HFFc6 (cell line): ENCODE measurements at regions not wholly inside any gene's neighbourhood (a gene's known extent, or its start where the extent isn't known, plus 50 kb on each side); places are given as distances from the start of the nearest gene placed in this dataset.

Experiments
- DNase-seq: peaks from one replicate; pipeline ENCODE4 v3.0.0-alpha.2; 2018
- H3K27ac Mint-ChIP-seq: 2 replicates; pipeline ENCODE4 v1.8.0; 2020; ENCODE audit warnings: mild to moderate bottlenecking, mixed read lengths
- H3K27me3 Mint-ChIP-seq: 2 replicates; pipeline ENCODE4 v1.8.0; 2021; ENCODE audit warnings: mild to moderate bottlenecking, moderate library complexity, mixed read lengths; ENCODE audit not compliant: insufficient read depth
- H3K36me3 Mint-ChIP-seq: 2 replicates; pipeline ENCODE4 v1.8.0; 2021; ENCODE audit warnings: low read depth, mixed read lengths
- H3K4me1 Mint-ChIP-seq: 2 replicates; pipeline ENCODE4 v1.8.0; 2020; ENCODE audit warnings: low read depth, mixed read lengths
- H3K4me3 Mint-ChIP-seq: 2 replicates; pipeline ENCODE4 v1.8.0; 2020; ENCODE audit warnings: mild to moderate bottlenecking, moderate library complexity, mixed read lengths
- H3K9me3 Mint-ChIP-seq: 2 replicates; pipeline ENCODE4 v1.8.0; 2020; ENCODE audit warnings: mild to moderate bottlenecking, mixed read lengths
- TF ChIP-seq, protein P1 (sequence below): fragments of 200-600 bp; sonication (generic); IDR thresholded peaks from 2 replicates; pipeline ENCODE4 v1.5.0; 2021; ENCODE audit warnings: antibody characterized with exemption, mild to moderate bottlenecking

DNA sequence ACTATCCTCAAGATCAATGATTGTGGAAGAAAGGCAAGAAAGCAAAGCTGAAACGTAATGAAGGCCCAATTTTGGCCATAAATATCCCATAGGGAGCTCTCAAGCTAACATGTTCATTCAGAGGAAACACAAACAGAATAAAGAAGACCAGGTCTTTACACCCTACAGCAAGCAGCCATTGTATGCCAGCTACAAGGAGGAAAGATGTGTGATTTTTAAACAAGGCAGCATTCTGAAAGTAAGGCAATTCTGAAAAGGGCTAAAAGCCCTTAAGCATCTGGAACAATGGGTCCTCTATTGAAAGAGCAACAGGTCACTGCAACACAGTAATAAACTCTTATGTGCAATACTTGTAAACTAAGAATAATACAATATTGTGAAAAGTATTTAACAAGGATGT is 1002.4 kb downstream of the SLITRK1 start:
- Mint-ChIP-seq H3K27ac (no peak overlapping the region), H3K4me1 (peaks cover 12% of the 10 kb centered on the region), H3K27me3 (no peaks in the 10 kb centered on the region), H3K36me3 (no peaks in the 10 kb centered on the region), H3K4me3 (no peak overlapping the region), H3K9me3 (no peaks in the 10 kb centered on the region; the same call in 1 of the 2 replicates)
- DNase-seq, result no peak
- TF ChIP-seq, protein P1, sequence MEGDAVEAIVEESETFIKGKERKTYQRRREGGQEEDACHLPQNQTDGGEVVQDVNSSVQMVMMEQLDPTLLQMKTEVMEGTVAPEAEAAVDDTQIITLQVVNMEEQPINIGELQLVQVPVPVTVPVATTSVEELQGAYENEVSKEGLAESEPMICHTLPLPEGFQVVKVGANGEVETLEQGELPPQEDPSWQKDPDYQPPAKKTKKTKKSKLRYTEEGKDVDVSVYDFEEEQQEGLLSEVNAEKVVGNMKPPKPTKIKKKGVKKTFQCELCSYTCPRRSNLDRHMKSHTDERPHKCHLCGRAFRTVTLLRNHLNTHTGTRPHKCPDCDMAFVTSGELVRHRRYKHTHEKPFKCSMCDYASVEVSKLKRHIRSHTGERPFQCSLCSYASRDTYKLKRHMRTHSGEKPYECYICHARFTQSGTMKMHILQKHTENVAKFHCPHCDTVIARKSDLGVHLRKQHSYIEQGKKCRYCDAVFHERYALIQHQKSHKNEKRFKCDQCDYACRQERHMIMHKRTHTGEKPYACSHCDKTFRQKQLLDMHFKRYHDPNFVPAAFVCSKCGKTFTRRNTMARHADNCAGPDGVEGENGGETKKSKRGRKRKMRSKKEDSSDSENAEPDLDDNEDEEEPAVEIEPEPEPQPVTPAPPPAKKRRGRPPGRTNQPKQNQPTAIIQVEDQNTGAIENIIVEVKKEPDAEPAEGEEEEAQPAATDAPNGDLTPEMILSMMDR, result no peak

DNA sequence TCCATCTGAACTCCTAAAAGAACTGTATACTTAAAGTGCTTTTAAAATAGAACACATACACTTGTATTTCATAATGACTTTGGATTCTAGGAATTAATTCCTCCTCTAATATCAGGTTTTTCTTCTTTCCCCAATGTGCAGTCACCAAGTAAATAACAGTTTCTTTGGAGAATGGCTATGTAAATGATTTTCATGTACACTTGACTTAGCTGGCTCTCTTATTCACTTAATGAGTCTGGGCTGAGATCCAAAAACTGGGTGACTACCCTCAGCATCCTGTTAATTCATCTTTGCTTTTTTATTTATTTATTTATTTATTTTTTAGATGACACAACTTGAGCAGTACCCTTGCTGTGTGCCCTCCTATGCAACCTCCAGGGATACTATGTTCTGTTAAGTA is 1003.7 kb downstream of the SLITRK1 start:
- no peak overlapping the region for H3K27ac Mint-ChIP-seq
- no peaks in the 10 kb centered on the region; the same call in 1 of the 2 replicates for H3K27me3 Mint-ChIP-seq
- no peak overlapping the region for H3K4me3 Mint-ChIP-seq
- peak; percentile 62 for DNase-seq
- H3K36me3 Mint-ChIP-seq, result no peaks in the 10 kb centered on the region
- H3K4me1 Mint-ChIP-seq, result peaks cover 12% of the 10 kb centered on the region
- no peaks in the 10 kb centered on the region; the same call in 1 of the 2 replicates for H3K9me3 Mint-ChIP-seq
- TF ChIP-seq, protein P1, result no peak

DNA sequence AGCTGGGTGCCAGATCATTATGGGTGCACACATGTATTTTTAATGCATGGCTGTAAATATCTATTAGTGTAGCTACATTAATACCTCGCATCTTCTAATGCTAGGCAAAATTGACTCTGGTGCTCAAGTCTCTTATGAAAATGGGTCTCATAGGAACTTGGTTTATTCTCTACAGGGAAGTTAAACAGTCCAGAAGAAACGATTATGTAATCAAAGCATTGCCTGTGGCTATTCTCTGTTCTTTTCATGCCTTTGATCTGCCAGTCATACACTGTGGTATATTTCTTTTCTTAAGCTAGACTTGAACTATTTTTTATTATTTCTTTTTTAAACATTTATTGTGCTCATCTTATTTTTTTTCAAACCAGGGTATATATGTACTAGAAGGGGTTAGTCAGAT is 1015.0 kb downstream of the SLITRK1 start:
- Mint-ChIP-seq H3K4me1 (peaks cover 5% of the 10 kb centered on the region; the same call in 1 of the 2 replicates), H3K4me3 (no peak overlapping the region), H3K27me3 (peaks cover 3% of the 10 kb centered on the region; the same call in 1 of the 2 replicates), H3K27ac (no peak overlapping the region), H3K36me3 (no peaks in the 10 kb centered on the region), H3K9me3 (no peaks in the 10 kb centered on the region)
- no peak for DNase-seq
- TF ChIP-seq, protein P1, result no peak

DNA sequence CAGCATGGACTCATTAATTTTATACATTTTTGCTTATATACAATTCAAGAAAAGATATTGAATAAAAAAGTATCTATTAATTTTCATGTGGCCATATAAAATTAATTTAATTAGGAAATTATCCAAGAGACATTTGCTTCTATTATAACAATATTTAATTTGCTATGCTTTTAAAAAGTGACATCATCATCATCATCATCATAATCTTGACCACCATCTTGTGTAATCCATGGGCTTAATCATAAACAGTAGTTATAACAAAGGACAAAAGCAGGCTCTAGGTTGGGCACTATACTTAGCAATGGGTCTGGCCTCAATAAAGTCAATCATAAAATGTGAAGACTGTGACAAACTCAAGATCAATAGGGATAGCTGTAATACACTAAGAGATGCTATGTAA is 1031.6 kb downstream of the SLITRK1 start:
- TF ChIP-seq, protein P1, result no peak
- Mint-ChIP-seq H3K4me3 (no peak overlapping the region), H3K9me3 (no peaks in the 10 kb centered on the region), H3K36me3 (no peaks in the 10 kb centered on the region; the same call in 1 of the 2 replicates), H3K27ac (no peak overlapping the region), H3K4me1 (peaks cover 5% of the 10 kb centered on the region; the same call in 1 of the 2 replicates), H3K27me3 (no peaks in the 10 kb centered on the region)
- DNase-seq, result no peak

DNA sequence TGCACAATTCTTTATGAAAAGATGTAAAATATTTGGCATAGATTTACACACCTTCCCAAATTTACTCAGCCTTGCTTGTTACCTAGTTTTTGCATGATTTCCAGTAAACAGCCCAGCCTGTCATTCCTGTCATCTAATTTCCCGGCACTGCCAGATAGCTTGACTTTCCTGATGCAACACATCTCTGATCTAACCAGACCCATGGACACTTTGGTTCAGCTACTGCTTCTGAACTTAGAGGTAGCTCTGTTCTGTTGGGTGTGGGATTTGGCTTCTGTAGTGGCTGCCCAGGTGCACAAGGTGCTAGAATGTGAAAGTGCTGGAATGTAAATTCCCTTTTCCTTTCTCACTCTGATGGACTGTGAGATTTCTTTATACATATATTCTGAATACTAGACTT is 1033.5 kb downstream of the SLITRK1 start:
- Mint-ChIP-seq H3K27ac (no peak overlapping the region), H3K27me3 (no peaks in the 10 kb centered on the region), H3K4me3 (no peak overlapping the region), H3K9me3 (no peaks in the 10 kb centered on the region), H3K4me1 (peaks cover 5% of the 10 kb centered on the region; the same call in 1 of the 2 replicates), H3K36me3 (no peaks in the 10 kb centered on the region; the same call in 1 of the 2 replicates)
- no peak for DNase-seq
- TF ChIP-seq, protein P1, result no peak

DNA sequence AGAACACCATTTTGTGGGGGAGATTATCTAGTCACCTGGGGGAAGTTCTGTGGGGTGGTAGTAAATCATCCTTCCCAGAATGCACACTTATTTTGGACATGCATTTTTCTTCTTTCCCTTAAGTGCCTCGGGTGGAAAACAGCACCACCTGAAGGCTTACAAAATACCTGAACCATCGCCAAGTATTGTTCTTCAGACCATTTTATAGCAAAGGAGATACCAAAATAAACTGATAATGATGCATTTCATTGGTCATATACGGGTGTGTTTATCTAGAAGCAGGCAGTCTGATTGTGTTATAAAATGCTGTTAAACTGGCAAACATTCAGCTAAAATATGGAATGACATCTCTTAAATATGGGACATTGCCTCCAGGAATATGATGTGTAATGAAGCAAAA is 1034.7 kb downstream of the SLITRK1 start:
- H3K27me3 Mint-ChIP-seq, result no peaks in the 10 kb centered on the region
- no peaks in the 10 kb centered on the region; the same call in 1 of the 2 replicates for H3K36me3 Mint-ChIP-seq
- no peak overlapping the region for H3K4me3 Mint-ChIP-seq
- DNase-seq, result no peak
- peaks cover 5% of the 10 kb centered on the region; the same call in 1 of the 2 replicates for H3K4me1 Mint-ChIP-seq
- H3K27ac Mint-ChIP-seq, result no peak overlapping the region
- TF ChIP-seq, protein P1, result no peak
- H3K9me3 Mint-ChIP-seq, result no peaks in the 10 kb centered on the region
